HepG2 (cell line): ENCODE measurements at regions not wholly inside any gene's neighbourhood (a gene's known extent, or its start where the extent isn't known, plus 50 kb on each side); places are given as distances from the start of the nearest gene placed in this dataset.
A peak's percentile ranks its signal among the peaks of the same experiment; 100 is the strongest.

Experiments
- BHLHE40 ChIP-seq: IDR thresholded peaks from 2 replicates; pipeline ENCODE4 v1.6.1; 2011; ENCODE audit warnings: low read length, improper control_type of control experiment
- CREBL2 ChIP-seq: sonication (generic); formaldehyde crosslinking; IDR thresholded peaks from 2 replicates; pipeline ENCODE4 v1.8.1; 2023; ENCODE audit warnings: missing genetic modification reagents, mild to moderate bottlenecking, borderline replicate concordance
- FOXK1 ChIP-seq: sonication (generic); formaldehyde crosslinking; IDR thresholded peaks from 2 replicates; pipeline ENCODE4 v1.4.0; 2020; ENCODE audit warnings: low read depth, missing genetic modification reagents, borderline replicate concordance
- HBP1 ChIP-seq: IDR thresholded peaks from 2 replicates; pipeline ENCODE4 v1.6.1; 2016; ENCODE audit warnings: low read depth, control low read depth
- HCFC1 ChIP-seq: fragments of 150-350 bp; IDR thresholded peaks from 2 replicates; pipeline ENCODE4 v1.6.1; 2014; ENCODE audit warnings: low read depth, low read length
- HNF1B ChIP-seq: sonication (generic); formaldehyde crosslinking; IDR thresholded peaks from 2 replicates; pipeline ENCODE4 v1.5.1; 2020; ENCODE audit warnings: mild to moderate bottlenecking, moderate library complexity, missing genetic modification reagents
- IKZF4 ChIP-seq: sonication (generic); formaldehyde crosslinking; IDR thresholded peaks from 2 replicates; pipeline ENCODE4 v1.5.1; 2020; ENCODE audit warnings: borderline replicate concordance, mild to moderate bottlenecking, low read depth, missing genetic modification reagents; ENCODE audit errors: not compliant biosample characterization
- KLF9 ChIP-seq: IDR thresholded peaks from 2 replicates; pipeline ENCODE4 v1.6.1; 2016; ENCODE audit warnings: low read depth
- MAX ChIP-seq: IDR thresholded peaks from 2 replicates; pipeline ENCODE4 v1.6.1; 2012; ENCODE audit warnings: inconsistent platforms
- PAXIP1 ChIP-seq: sonication (generic); formaldehyde crosslinking; conservative IDR thresholded peaks from 2 replicates; pipeline ENCODE4 v1.4.0; 2020; ENCODE audit warnings: mild to moderate bottlenecking, missing genetic modification reagents, moderate library complexity
- RNF2 ChIP-seq: fragments of 450-650 bp; conservative IDR thresholded peaks from 2 replicates; pipeline ENCODE4 v1.6.1; 2016; ENCODE audit warnings: low read depth
- SMAD3 ChIP-seq: sonication (generic); formaldehyde crosslinking; IDR thresholded peaks from 2 replicates; pipeline ENCODE4 v1.4.0; 2020; ENCODE audit warnings: missing genetic modification reagents
- SYNCRIP ChIP-seq: fragments of 200-400 bp; formaldehyde crosslinking; IDR thresholded peaks from 2 replicates; pipeline ENCODE4 v1.6.1; 2018; ENCODE audit warnings: mild to moderate bottlenecking, low read depth, low read length; ENCODE audit not compliant: insufficient read depth
- ZNF563 ChIP-seq: sonication (generic); formaldehyde crosslinking; IDR thresholded peaks from 2 replicates; pipeline ENCODE4 v1.8.0; 2022; ENCODE audit warnings: mild to moderate bottlenecking, moderate library complexity, missing genetic modification reagents
- ZNF687 ChIP-seq: sonication (generic); formaldehyde crosslinking; IDR thresholded peaks from 2 replicates; pipeline ENCODE4 v1.5.1; 2020; ENCODE audit warnings: mild to moderate bottlenecking, missing genetic modification reagents, moderate library complexity
- ZNF720 ChIP-seq: sonication (generic); formaldehyde crosslinking; IDR thresholded peaks from 2 replicates; pipeline ENCODE4 v1.4.0; 2020; ENCODE audit warnings: missing genetic modification reagents
- ZNF775 ChIP-seq: sonication (generic); formaldehyde crosslinking; IDR thresholded peaks from 2 replicates; pipeline ENCODE4 v1.4.0; 2020; ENCODE audit warnings: missing genetic modification reagents, mild to moderate bottlenecking, moderate library complexity, borderline replicate concordance
- ZSCAN20 ChIP-seq: sonication (generic); formaldehyde crosslinking; IDR thresholded peaks from 2 replicates; pipeline ENCODE4 v1.4.0; 2020; ENCODE audit warnings: missing genetic modification reagents, mild to moderate bottlenecking, borderline replicate concordance

- no peak for TF ChIP-seq HCFC1
- TF ChIP-seq RNF2 = no peak
- TF ChIP-seq CREBL2 = no peak
- TF ChIP-seq ZNF687 (CRISPR knock-in tag) = peak; percentile 21; the same call in 1 of the 2 replicates
- TF ChIP-seq ZNF563 (CRISPR knock-in tag) = no peak
- TF ChIP-seq BHLHE40 = no peak
- TF ChIP-seq SMAD3 = no peak
- TF ChIP-seq FOXK1 (CRISPR knock-in tag) = no peak
- TF ChIP-seq HNF1B (CRISPR knock-in tag) = 0 out of 2 replicates have a peak, but pooled peaks have one; percentile 23
- no peak for TF ChIP-seq MAX
- no peak for TF ChIP-seq ZNF775 (CRISPR knock-in tag)
- TF ChIP-seq ZNF720 (CRISPR knock-in tag) = no peak
- TF ChIP-seq KLF9 (CRISPR knock-in tag) = no peak
- TF ChIP-seq IKZF4 (CRISPR knock-in tag) = no peak
- TF ChIP-seq PAXIP1 = no peak
- TF ChIP-seq ZSCAN20 (CRISPR knock-in tag) = no peak
- no peak for TF ChIP-seq SYNCRIP
- no peak for TF ChIP-seq HBP1 (CRISPR knock-in tag)
Measured at GRCh38 chr20:53660078-53660909, 66.7 kb upstream of the ZNF217 start (continued).
